ENCODE measurements at regions not wholly inside any gene's neighbourhood (a gene's known extent, or its start where the extent isn't known, plus 50 kb on each side); places are given as distances from the start of the nearest gene placed in this dataset.

DNA sequence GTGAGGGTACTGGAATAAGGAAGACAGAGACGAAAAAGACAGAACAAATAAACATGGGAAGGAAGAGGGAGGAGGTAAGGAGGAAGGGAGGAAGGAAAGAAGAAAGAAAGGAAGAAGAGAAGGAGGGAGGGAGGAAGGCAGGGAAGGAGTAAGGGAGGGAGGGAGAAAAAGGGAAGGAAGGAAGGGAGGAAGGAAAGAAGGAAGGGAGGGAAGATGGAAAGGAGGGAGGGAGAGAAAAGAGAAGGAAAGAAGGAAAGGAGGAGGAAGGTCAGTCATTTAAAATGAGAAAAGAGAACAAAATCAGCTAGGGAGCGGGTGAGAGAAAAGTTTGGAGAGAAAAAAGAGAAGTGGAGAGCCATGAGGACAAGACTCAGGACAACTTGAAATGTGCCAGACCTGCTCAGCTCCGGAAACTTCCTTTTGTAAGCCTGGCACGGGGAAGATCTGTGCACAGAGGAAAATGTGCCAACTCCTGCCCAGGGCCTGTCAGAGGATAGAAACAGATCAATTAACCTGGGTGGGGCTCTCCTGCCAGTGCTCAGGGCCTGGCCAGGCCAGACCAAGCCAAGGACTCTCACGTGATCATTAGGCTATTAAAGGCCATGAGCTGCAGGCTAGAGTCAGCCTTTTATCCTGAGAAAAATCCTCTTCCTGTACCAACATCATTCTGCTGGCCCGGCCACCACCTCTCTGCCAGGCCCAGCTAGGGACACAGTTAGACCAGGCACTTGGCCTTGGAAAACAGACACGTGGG lies 50.1 kb upstream of the BCL6 start:
- TF ChIP-seq EP300 (IDR thresholded peaks at IDR 0.05) (no peak), POLR2A (IDR thresholded peaks at IDR 0.05) (no peak), CTCF (IDR thresholded peaks at IDR 0.05) (no peak)
- H3K4me1 ChIP-seq, result peaks cover 0 to 9% (median 2%) of the 10 kb centered on the region in 4 donors
- H3K4me3 ChIP-seq, result no peak overlapping the region
- 86 to 89% methylated on average over 7 of the region's 7 CpGs for WGBS, 2 donors
- H3K9me3 ChIP-seq, result no peaks in the 10 kb centered on the region
- no peaks in the 10 kb centered on the region for H3K36me3 ChIP-seq
- no peak overlapping the region for H3K27ac ChIP-seq
- H3K27me3 ChIP-seq, result no peaks in the 10 kb centered on the region
- DNase-seq (ENCODE audit: low spot score in 2 of 2), result no peak

GRCh38 chr3:187798126-187798525 lies 52.9 kb upstream of the BCL6 start:
- Histone ChIP-seq H3K4me3 (no peak overlapping the region), H3K9me3 (no peaks in the 10 kb centered on the region), H3K27me3 (no peaks in the 10 kb centered on the region), H3K36me3 (no peaks in the 10 kb centered on the region), H3K4me1 (peaks cover 0 to 13% (median 2%) of the 10 kb centered on the region in 4 donors), H3K27ac (no peak overlapping the region)
- WGBS, 2 donors, result 83 to 89% methylated on average over 1 of the region's 1 CpG
- no peak for TF ChIP-seq EP300 (IDR thresholded peaks at IDR 0.05)
- no peak for TF ChIP-seq CTCF (IDR thresholded peaks at IDR 0.05)
- no peak for TF ChIP-seq POLR2A (IDR thresholded peaks at IDR 0.05)
- no peak for DNase-seq (ENCODE audit: low spot score in 2 of 2)

GRCh38 chr3:187798531-187799530 lies 53.6 kb upstream of the BCL6 start:
- no peak overlapping the region for H3K27ac ChIP-seq
- no peak overlapping the region for H3K4me3 ChIP-seq
- no peaks in the 10 kb centered on the region for H3K27me3 ChIP-seq
- DNase-seq (ENCODE audit: low spot score in 2 of 2), result no peak
- H3K36me3 ChIP-seq, result no peaks in the 10 kb centered on the region
- no peaks in the 10 kb centered on the region for H3K9me3 ChIP-seq
- WGBS, 2 donors, result 82 to 92% methylated on average over 14 to 15 of the region's 15 CpGs
- H3K4me1 ChIP-seq, result peaks cover 0 to 13% (median 2%) of the 10 kb centered on the region in 4 donors
- TF ChIP-seq EP300 (IDR thresholded peaks at IDR 0.05) (no peak), POLR2A (IDR thresholded peaks at IDR 0.05) (no peak), CTCF (IDR thresholded peaks at IDR 0.05) (no peak)

GRCh38 chr3:187799942-187800641 lies 54.8 kb upstream of the BCL6 start:
- H3K36me3 ChIP-seq, result no peaks in the 10 kb centered on the region
- 48 to 61% methylated on average over 4 of the region's 4 CpGs for WGBS, 2 donors
- no peak for TF ChIP-seq EP300 (IDR thresholded peaks at IDR 0.05)
- TF ChIP-seq POLR2A (IDR thresholded peaks at IDR 0.05), result no peak
- no peak for TF ChIP-seq CTCF (IDR thresholded peaks at IDR 0.05)

More at GRCh38 chr3:187799942-187800641, 54.8 kb upstream of the BCL6 start:
- Histone ChIP-seq H3K9me3 (no peaks in the 10 kb centered on the region), H3K27me3 (no peaks in the 10 kb centered on the region), H3K4me1 (peaks cover 0 to 13% (median 2%) of the 10 kb centered on the region in 4 donors), H3K27ac (no peak overlapping the region), H3K4me3 (no peak overlapping the region)
- no peak for DNase-seq (ENCODE audit: low spot score in 2 of 2)
